Muscle of leg (tissue), 3 donors: ENCODE measurements at regions not wholly inside any gene's neighbourhood (a gene's known extent, or its start where the extent isn't known, plus 50 kb on each side); places are given as distances from the start of the nearest gene placed in this dataset.
A peak's percentile ranks its signal among the peaks of the same experiment; 100 is the strongest.
"Not testable (repeated sequence)": the region's sequence is repeated elsewhere in the genome, so short reads cannot be mapped to it uniquely, and the experiment has no call there.

Experiments
- DNase-seq: peaks from one replicate; pipeline ENCODE4 v3.0.0; 2013
- H3K27ac ChIP-seq: one replicate; pipeline ENCODE4 v1.5.1; 2013; ENCODE audit warnings: mild to moderate bottlenecking, low read length, control low read depth
- H3K27me3 ChIP-seq: one replicate; pipeline ENCODE4 v1.6.1; 2013; ENCODE audit warnings: low read length; ENCODE audit not compliant: control insufficient read depth, insufficient read depth
- H3K36me3 ChIP-seq: one replicate; pipeline ENCODE4 v1.6.1; 2013; ENCODE audit warnings: low read length; ENCODE audit not compliant: control insufficient read depth, insufficient read depth
- H3K4me1 ChIP-seq: one replicate; pipeline ENCODE4 v1.6.1; 2013; ENCODE audit warnings: low read length; ENCODE audit not compliant: control insufficient read depth, insufficient read depth
- H3K4me3 ChIP-seq: one replicate; pipeline ENCODE4 v1.5.1; 2013; ENCODE audit warnings: low read length, control low read depth
- H3K9me3 ChIP-seq: replicated peaks from 2 replicates; pipeline ENCODE4 v1.6.1; 2013; ENCODE audit warnings: low read depth, low read length; ENCODE audit not compliant: control insufficient read depth
- WGBS: methylation state at CpG from one replicate; pipeline ENCODE4 v1.1.5; 2013; ENCODE audit warnings: missing lambda C conversion rate; ENCODE audit not compliant: insufficient coverage; 5-methylcytosine and 5-hydroxymethylcytosine counted together

GRCh38 chr5:41995193-41995592 lies 70.1 kb downstream of the FBXO4 start:
- 90% methylated on average over 2 of the region's 3 CpGs for WGBS
- Histone ChIP-seq H3K27me3 (no peaks in the 10 kb centered on the region), H3K36me3 (no peaks in the 10 kb centered on the region), H3K9me3 (peaks cover 10% of the 10 kb centered on the region), H3K27ac (no peak overlapping the region), H3K4me3 (no peak overlapping the region), H3K4me1 (no peaks in the 10 kb centered on the region)
- DNase-seq: no peak

- Histone ChIP-seq H3K4me1 (no peaks in the 10 kb centered on the region), H3K27me3 (no peaks in the 10 kb centered on the region), H3K36me3 (no peaks in the 10 kb centered on the region), H3K27ac (no peak overlapping the region), H3K4me3 (no peak overlapping the region), H3K9me3 (peaks cover 10% of the 10 kb centered on the region)
- WGBS: no CpG with 5 or more reads among the region's 6 CpGs
- DNase-seq: no peak
Observed at GRCh38 chr5:42001673-42002072, 76.6 kb downstream of the FBXO4 start.

GRCh38 chr5:42003852-42004251 lies 78.8 kb downstream of the FBXO4 start:
- H3K27ac ChIP-seq, H3K9me3 ChIP-seq, H3K4me1 ChIP-seq, H3K36me3 ChIP-seq, DNase-seq, H3K4me3 ChIP-seq, H3K27me3 ChIP-seq: not testable (repeated sequence)
- no CpG with 5 or more reads among the region's 4 CpGs for WGBS

- H3K9me3 ChIP-seq: no peaks in the 10 kb centered on the region
- no CpG with 5 or more reads among the region's 1 CpG for WGBS
- H3K4me3 ChIP-seq: no peak overlapping the region
- no peaks in the 10 kb centered on the region for H3K27me3 ChIP-seq
- H3K27ac ChIP-seq: no peak overlapping the region
- H3K36me3 ChIP-seq: no peaks in the 10 kb centered on the region
- DNase-seq: peak; percentile 32
- H3K4me1 ChIP-seq: no peaks in the 10 kb centered on the region
Observed at GRCh38 chr5:42005561-42006153, 80.6 kb downstream of the FBXO4 start.

- WGBS: 87% methylated on average over 2 of the region's 5 CpGs
- no peaks in the 10 kb centered on the region for H3K27me3 ChIP-seq
- no peaks in the 10 kb centered on the region for H3K36me3 ChIP-seq
- no peak overlapping the region for H3K27ac ChIP-seq
- H3K4me1 ChIP-seq: no peaks in the 10 kb centered on the region
- no peaks in the 10 kb centered on the region for H3K9me3 ChIP-seq
- no peak overlapping the region for H3K4me3 ChIP-seq
- no peak for DNase-seq
Observed at GRCh38 chr5:42013561-42013960, 88.5 kb downstream of the FBXO4 start.

- Histone ChIP-seq H3K36me3 (no peaks in the 10 kb centered on the region), H3K4me1 (no peaks in the 10 kb centered on the region), H3K4me3 (no peak overlapping the region), H3K27ac (no peak overlapping the region), H3K27me3 (no peaks in the 10 kb centered on the region), H3K9me3 (no peaks in the 10 kb centered on the region)
- WGBS: no CpG with 5 or more reads among the region's 4 CpGs
- DNase-seq: no peak
Observed at GRCh38 chr5:42015254-42015653, 90.2 kb downstream of the FBXO4 start.

GRCh38 chr5:42015681-42016080 lies 90.6 kb downstream of the FBXO4 start:
- Histone ChIP-seq H3K4me1 (no peaks in the 10 kb centered on the region), H3K9me3 (no peaks in the 10 kb centered on the region), H3K27me3 (no peaks in the 10 kb centered on the region), H3K4me3 (no peak overlapping the region), H3K36me3 (no peaks in the 10 kb centered on the region), H3K27ac (no peak overlapping the region)
- no CpG with 5 or more reads among the region's 1 CpG for WGBS
- no peak for DNase-seq

- WGBS: 86% methylated on average over 2 of the region's 3 CpGs
- H3K4me3 ChIP-seq: no peak overlapping the region
- no peak for DNase-seq
Observed at GRCh38 chr5:42020788-42021530, 95.9 kb downstream of the FBXO4 start.

GRCh38 chr5:42021923-42022322 lies 96.8 kb downstream of the FBXO4 start:
- WGBS: no CpG with 5 or more reads among the region's 2 CpGs
- no peak overlapping the region for H3K27ac ChIP-seq
- no peak overlapping the region for H3K4me3 ChIP-seq
- H3K36me3 ChIP-seq: no peaks in the 10 kb centered on the region
- no peaks in the 10 kb centered on the region for H3K4me1 ChIP-seq
- no peaks in the 10 kb centered on the region for H3K9me3 ChIP-seq
- DNase-seq: no peak
- no peaks in the 10 kb centered on the region for H3K27me3 ChIP-seq

More at GRCh38 chr5:42020788-42021530, 95.9 kb downstream of the FBXO4 start:
- H3K36me3 ChIP-seq: no peaks in the 10 kb centered on the region
- no peak overlapping the region for H3K27ac ChIP-seq
- no peaks in the 10 kb centered on the region for H3K27me3 ChIP-seq
- no peaks in the 10 kb centered on the region for H3K9me3 ChIP-seq
- H3K4me1 ChIP-seq: no peaks in the 10 kb centered on the region

GRCh38 chr5:42022383-42022972 lies 97.4 kb downstream of the FBXO4 start:
- no peak for DNase-seq
- WGBS: 67% methylated on average over 1 of the region's 2 CpGs
- Histone ChIP-seq H3K9me3 (no peaks in the 10 kb centered on the region), H3K4me1 (no peaks in the 10 kb centered on the region), H3K27ac (no peak overlapping the region), H3K27me3 (no peaks in the 10 kb centered on the region), H3K36me3 (no peaks in the 10 kb centered on the region), H3K4me3 (no peak overlapping the region)
